OCI-LY3 (cell line): ENCODE measurements at regions not wholly inside any gene's neighbourhood (a gene's known extent, or its start where the extent isn't known, plus 50 kb on each side); places are given as distances from the start of the nearest gene placed in this dataset.

Experiments used
- CTCF ChIP-seq: fragments of 200-600, 300-600 bp; sonication (generic); IDR thresholded peaks from 2 replicates; pipeline ENCODE4 v1.5.1; 2014; ENCODE audit warnings: antibody characterized with exemption, low read length, low read depth
- EZH2phosphoT487 ChIP-seq: fragments of 200-600 bp; shearing (Covaris generic); IDR thresholded peaks from 2 replicates; pipeline ENCODE4 v1.6.1; 2018; ENCODE audit warnings: antibody characterized with exemption, mixed run types, low read depth

DNA sequence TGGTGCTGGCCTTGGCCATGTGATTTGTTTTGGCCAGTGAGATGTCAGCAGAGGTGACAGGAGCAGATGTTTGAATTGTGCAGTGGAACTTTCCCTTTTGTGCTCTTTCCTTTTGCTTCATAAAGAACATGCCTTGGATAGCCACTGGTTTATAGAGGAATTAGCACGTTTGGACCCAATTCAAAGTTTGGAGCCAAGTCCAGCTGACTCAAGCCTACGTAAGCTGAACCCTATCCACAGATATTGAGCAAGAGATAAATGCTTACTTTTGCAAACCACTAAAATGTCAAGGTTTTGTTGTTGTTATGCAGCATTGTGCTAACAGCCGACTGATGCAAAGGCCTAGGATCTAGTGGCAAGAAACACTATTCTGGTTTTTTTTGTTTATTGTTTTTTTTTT lies 230.9 kb upstream of the CITED2 start:
- TF ChIP-seq CTCF, result no peak
- TF ChIP-seq EZH2phosphoT487, result no peak
